H1 (cell line): ENCODE measurements at regions not wholly inside any gene's neighbourhood (a gene's known extent, or its start where the extent isn't known, plus 50 kb on each side); places are given as distances from the start of the nearest gene placed in this dataset.

Experiments
- ATF3 ChIP-seq: IDR thresholded peaks from 2 replicates; pipeline ENCODE4 v1.6.1; 2011; ENCODE audit warnings: low read depth, mild to moderate bottlenecking, low read length; ENCODE audit not compliant: insufficient read depth
- E2F6 ChIP-seq: IDR thresholded peaks from 2 replicates; pipeline ENCODE4 v1.6.1; 2012; ENCODE audit warnings: inconsistent platforms
- POU5F1 ChIP-seq: IDR thresholded peaks from 2 replicates; pipeline ENCODE4 v1.6.1; 2011; ENCODE audit warnings: low read depth, mild to moderate bottlenecking, low read length, moderate library complexity
- RBBP5 ChIP-seq: IDR thresholded peaks from 2 replicates; pipeline ENCODE4 v1.7.1; 2012; ENCODE audit warnings: low read depth, mild to moderate bottlenecking, inconsistent platforms, low read length, moderate library complexity, borderline replicate concordance
- SP1 ChIP-seq: IDR thresholded peaks from 2 replicates; pipeline ENCODE4 v1.6.1; 2011; ENCODE audit warnings: low read depth, low read length
- TEAD4 ChIP-seq: IDR thresholded peaks from 2 replicates; pipeline ENCODE4 v1.6.1; 2012; ENCODE audit warnings: low read depth, low read length, inconsistent platforms, mixed read lengths
- TF ChIP-seq, protein P1 (sequence below): fragments of 300-600 bp; sonication (generic); IDR thresholded peaks from 2 replicates; pipeline ENCODE4 v1.7.1; 2012; ENCODE audit warnings: low read length, moderate library complexity, mild to moderate bottlenecking, inconsistent platforms; ENCODE audit not compliant: insufficient replicate concordance

DNA sequence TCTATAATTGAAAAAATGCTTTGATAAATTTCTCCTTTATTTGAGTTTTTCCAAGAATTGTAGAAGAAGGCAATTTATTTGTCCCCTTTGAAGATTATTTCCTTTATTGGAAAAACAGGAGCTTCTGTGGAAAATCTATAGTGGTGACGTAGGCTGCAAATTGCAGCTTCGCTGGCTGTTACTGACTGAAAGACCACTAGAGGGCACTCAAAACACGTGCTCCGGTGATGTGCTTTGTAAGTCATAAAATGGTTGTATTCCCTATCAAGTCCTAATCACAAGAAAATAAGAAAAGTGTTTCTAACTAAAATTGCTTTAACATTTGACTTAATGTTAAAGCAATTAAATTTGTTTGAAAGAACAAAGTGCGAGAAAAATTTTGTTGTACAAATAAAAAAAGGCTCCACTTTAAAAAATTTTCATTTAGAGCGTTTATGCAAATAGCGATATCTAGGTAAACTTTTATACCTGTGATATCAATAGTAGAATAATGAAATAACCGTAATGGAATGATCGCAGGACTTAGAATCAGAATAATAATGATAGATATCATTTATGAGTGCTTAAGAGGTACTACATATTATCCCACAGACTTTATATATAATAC lies 638.2 kb upstream of the SPRY2 start (continued):
- TF ChIP-seq, protein P1, sequence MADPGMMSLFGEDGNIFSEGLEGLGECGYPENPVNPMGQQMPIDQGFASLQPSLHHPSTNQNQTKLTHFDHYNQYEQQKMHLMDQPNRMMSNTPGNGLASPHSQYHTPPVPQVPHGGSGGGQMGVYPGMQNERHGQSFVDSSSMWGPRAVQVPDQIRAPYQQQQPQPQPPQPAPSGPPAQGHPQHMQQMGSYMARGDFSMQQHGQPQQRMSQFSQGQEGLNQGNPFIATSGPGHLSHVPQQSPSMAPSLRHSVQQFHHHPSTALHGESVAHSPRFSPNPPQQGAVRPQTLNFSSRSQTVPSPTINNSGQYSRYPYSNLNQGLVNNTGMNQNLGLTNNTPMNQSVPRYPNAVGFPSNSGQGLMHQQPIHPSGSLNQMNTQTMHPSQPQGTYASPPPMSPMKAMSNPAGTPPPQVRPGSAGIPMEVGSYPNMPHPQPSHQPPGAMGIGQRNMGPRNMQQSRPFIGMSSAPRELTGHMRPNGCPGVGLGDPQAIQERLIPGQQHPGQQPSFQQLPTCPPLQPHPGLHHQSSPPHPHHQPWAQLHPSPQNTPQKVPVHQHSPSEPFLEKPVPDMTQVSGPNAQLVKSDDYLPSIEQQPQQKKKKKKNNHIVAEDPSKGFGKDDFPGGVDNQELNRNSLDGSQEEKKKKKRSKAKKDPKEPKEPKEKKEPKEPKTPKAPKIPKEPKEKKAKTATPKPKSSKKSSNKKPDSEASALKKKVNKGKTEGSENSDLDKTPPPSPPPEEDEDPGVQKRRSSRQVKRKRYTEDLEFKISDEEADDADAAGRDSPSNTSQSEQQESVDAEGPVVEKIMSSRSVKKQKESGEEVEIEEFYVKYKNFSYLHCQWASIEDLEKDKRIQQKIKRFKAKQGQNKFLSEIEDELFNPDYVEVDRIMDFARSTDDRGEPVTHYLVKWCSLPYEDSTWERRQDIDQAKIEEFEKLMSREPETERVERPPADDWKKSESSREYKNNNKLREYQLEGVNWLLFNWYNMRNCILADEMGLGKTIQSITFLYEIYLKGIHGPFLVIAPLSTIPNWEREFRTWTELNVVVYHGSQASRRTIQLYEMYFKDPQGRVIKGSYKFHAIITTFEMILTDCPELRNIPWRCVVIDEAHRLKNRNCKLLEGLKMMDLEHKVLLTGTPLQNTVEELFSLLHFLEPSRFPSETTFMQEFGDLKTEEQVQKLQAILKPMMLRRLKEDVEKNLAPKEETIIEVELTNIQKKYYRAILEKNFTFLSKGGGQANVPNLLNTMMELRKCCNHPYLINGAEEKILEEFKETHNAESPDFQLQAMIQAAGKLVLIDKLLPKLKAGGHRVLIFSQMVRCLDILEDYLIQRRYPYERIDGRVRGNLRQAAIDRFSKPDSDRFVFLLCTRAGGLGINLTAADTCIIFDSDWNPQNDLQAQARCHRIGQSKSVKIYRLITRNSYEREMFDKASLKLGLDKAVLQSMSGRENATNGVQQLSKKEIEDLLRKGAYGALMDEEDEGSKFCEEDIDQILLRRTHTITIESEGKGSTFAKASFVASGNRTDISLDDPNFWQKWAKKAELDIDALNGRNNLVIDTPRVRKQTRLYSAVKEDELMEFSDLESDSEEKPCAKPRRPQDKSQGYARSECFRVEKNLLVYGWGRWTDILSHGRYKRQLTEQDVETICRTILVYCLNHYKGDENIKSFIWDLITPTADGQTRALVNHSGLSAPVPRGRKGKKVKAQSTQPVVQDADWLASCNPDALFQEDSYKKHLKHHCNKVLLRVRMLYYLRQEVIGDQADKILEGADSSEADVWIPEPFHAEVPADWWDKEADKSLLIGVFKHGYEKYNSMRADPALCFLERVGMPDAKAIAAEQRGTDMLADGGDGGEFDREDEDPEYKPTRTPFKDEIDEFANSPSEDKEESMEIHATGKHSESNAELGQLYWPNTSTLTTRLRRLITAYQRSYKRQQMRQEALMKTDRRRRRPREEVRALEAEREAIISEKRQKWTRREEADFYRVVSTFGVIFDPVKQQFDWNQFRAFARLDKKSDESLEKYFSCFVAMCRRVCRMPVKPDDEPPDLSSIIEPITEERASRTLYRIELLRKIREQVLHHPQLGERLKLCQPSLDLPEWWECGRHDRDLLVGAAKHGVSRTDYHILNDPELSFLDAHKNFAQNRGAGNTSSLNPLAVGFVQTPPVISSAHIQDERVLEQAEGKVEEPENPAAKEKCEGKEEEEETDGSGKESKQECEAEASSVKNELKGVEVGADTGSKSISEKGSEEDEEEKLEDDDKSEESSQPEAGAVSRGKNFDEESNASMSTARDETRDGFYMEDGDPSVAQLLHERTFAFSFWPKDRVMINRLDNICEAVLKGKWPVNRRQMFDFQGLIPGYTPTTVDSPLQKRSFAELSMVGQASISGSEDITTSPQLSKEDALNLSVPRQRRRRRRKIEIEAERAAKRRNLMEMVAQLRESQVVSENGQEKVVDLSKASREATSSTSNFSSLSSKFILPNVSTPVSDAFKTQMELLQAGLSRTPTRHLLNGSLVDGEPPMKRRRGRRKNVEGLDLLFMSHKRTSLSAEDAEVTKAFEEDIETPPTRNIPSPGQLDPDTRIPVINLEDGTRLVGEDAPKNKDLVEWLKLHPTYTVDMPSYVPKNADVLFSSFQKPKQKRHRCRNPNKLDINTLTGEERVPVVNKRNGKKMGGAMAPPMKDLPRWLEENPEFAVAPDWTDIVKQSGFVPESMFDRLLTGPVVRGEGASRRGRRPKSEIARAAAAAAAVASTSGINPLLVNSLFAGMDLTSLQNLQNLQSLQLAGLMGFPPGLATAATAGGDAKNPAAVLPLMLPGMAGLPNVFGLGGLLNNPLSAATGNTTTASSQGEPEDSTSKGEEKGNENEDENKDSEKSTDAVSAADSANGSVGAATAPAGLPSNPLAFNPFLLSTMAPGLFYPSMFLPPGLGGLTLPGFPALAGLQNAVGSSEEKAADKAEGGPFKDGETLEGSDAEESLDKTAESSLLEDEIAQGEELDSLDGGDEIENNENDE = peak; percentile 28
- TF ChIP-seq RBBP5 (no peak), SP1 (no peak), TEAD4 (no peak), E2F6 (no peak), ATF3 (no peak), POU5F1 (no peak)
